Peyer's patch (tissue), 4 donors: ENCODE measurements at regions not wholly inside any gene's neighbourhood (a gene's known extent, or its start where the extent isn't known, plus 50 kb on each side); places are given as distances from the start of the nearest gene placed in this dataset.

Experiments used
- DNase-seq, 3 donors: peaks; one replicate each; pipeline ENCODE4 v3.0.0-alpha.2; 2017 to 2019
- H3K27ac ChIP-seq, 4 donors: fragments of 200-600 bp; sonication (generic); one replicate each; pipeline ENCODE4 v1.5.1; 2016 to 2019
- H3K27me3 ChIP-seq, 2 donors: fragments of 200-600 bp; sonication (generic); one replicate each; pipeline ENCODE4 v1.5.1; 2019
- H3K36me3 ChIP-seq, 3 donors: fragments of 200-600 bp; sonication (generic); one replicate each; pipeline ENCODE4 v1.5.1; 2016 to 2019
- H3K4me1 ChIP-seq, 4 donors: fragments of 200-600 bp; sonication (generic); one replicate each; pipeline ENCODE4 v1.5.1; 2016 to 2019
- H3K4me3 ChIP-seq, 4 donors: fragments of 200-600 bp; sonication (generic); 1 replicate in 3 of 4; 2 replicates in 1 of 4; pipeline ENCODE4 v1.5.1; 2016 to 2019; ENCODE audit warnings: mild to moderate bottlenecking in 1 of 4
- H3K9me3 ChIP-seq, 4 donors: fragments of 200-600 bp; sonication (generic); one replicate each; pipeline ENCODE4 v1.5.1; 2016 to 2019; ENCODE audit warnings: mild to moderate bottlenecking in 1 of 4
- POLR2A ChIP-seq, 2 donors: fragments of 450-650 bp; IDR thresholded peaks; one replicate each; pipeline ENCODE4 v1.5.1; 2017; ENCODE audit warnings: antibody characterized with exemption in 2 of 2, mild to moderate bottlenecking in 2 of 2, moderate library complexity in 2 of 2
- TF ChIP-seq, protein P1 (sequence below), 6 experiments: fragments of 450-650 bp in 4 of 6; fragments of 200-600 bp in 2 of 6; sonication (generic) in 1 of 6; IDR thresholded peaks; one replicate each; pipeline ENCODE4 v1.5.1; 2017 to 2019; ENCODE audit warnings: antibody characterized with exemption in 6 of 6, mild to moderate bottlenecking in 3 of 6, moderate library complexity in 1 of 6

DNA sequence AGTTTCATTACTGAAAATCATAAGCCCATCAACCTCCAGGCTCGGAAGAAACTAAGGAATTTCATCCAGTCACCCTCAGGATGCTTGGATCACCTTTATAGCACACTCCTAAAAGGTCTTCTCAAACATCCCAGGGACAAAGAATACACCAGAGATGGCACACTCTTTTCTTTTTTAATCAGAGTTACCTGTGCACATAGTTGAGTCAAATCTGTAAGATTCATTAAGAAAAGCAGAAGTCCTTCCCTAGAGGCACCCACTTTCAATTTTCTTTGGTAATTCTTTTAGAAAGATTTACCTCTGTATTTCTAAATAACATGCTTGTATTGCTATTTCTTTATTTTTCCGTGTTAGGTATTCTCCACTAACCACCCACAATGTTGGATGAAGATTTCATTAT is 50.6 kb upstream of the IL6 start:
- Histone ChIP-seq H3K4me3 (no peak overlapping the region), H3K9me3 (no peaks in the 10 kb centered on the region), H3K4me1 (no peaks in the 10 kb centered on the region), H3K36me3 (no peaks in the 10 kb centered on the region), H3K27me3 (no peaks in the 10 kb centered on the region), H3K27ac (peak overlapping the region in 1 of 4 donors; percentile 55)
- no peak for DNase-seq
- TF ChIP-seq POLR2A (IDR thresholded peaks at IDR 0.05) = no peak
- TF ChIP-seq, protein P1, sequence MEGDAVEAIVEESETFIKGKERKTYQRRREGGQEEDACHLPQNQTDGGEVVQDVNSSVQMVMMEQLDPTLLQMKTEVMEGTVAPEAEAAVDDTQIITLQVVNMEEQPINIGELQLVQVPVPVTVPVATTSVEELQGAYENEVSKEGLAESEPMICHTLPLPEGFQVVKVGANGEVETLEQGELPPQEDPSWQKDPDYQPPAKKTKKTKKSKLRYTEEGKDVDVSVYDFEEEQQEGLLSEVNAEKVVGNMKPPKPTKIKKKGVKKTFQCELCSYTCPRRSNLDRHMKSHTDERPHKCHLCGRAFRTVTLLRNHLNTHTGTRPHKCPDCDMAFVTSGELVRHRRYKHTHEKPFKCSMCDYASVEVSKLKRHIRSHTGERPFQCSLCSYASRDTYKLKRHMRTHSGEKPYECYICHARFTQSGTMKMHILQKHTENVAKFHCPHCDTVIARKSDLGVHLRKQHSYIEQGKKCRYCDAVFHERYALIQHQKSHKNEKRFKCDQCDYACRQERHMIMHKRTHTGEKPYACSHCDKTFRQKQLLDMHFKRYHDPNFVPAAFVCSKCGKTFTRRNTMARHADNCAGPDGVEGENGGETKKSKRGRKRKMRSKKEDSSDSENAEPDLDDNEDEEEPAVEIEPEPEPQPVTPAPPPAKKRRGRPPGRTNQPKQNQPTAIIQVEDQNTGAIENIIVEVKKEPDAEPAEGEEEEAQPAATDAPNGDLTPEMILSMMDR (IDR thresholded peaks at IDR 0.05) = no peak

DNA sequence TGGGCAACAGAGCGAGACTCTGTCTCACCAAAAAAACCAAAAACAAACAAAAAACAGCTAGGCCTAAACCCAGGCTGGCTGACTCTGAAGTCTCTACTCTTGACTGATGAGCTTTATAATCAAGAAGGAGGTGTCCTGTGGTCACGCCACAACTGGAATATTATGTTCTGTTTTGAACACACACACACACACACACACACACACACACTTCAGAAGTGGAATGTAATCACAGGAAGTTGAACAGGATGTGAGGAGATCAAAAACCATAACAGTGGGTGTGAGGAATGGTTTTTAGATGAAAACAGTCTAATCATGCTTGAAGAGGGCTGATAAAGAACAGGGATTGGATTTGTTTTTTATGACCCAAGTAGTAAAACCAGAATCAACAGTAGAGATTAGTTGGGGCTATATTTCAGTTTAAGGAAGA is 51.1 kb upstream of the IL6 start:
- Histone ChIP-seq H3K4me3 (no peak overlapping the region), H3K4me1 (no peaks in the 10 kb centered on the region), H3K9me3 (no peaks in the 10 kb centered on the region), H3K36me3 (no peaks in the 10 kb centered on the region), H3K27ac (peak overlapping the region in 1 of 4 donors; percentile 55), H3K27me3 (no peaks in the 10 kb centered on the region)
- DNase-seq = peak in 2 of 3 donors; percentile 52 to 74
- no peak for TF ChIP-seq POLR2A (IDR thresholded peaks at IDR 0.05)
- TF ChIP-seq, protein P1 (IDR thresholded peaks at IDR 0.05) = no peak

DNA sequence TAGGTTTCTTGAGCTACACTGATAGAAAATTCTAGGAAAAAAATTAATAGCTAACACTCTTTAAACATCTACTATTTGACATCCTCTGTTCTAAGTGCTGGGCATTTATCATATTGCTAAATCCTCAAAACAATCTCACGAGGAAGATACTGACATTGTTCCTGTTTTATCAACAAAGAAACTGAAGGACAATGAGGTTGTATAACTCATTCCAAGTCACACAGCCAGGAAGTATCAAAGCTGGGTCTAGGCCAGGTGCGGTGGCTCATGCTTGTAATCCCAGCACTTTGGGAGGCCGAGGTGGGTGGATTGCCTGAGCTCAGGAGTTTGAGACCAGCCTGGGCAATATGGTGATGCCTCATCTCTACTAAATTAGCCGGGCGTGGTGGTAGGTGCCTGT is 51.6 kb upstream of the IL6 start:
- H3K9me3 ChIP-seq = no peaks in the 10 kb centered on the region
- no peak overlapping the region for H3K4me3 ChIP-seq
- no peaks in the 10 kb centered on the region for H3K4me1 ChIP-seq
- no peak for TF ChIP-seq POLR2A (IDR thresholded peaks at IDR 0.05)
- TF ChIP-seq, protein P1 (IDR thresholded peaks at IDR 0.05) = no peak
- H3K27me3 ChIP-seq = no peaks in the 10 kb centered on the region
- no peak for DNase-seq
- H3K27ac ChIP-seq = peak overlapping the region in 1 of 4 donors; percentile 55
- no peaks in the 10 kb centered on the region for H3K36me3 ChIP-seq

DNA sequence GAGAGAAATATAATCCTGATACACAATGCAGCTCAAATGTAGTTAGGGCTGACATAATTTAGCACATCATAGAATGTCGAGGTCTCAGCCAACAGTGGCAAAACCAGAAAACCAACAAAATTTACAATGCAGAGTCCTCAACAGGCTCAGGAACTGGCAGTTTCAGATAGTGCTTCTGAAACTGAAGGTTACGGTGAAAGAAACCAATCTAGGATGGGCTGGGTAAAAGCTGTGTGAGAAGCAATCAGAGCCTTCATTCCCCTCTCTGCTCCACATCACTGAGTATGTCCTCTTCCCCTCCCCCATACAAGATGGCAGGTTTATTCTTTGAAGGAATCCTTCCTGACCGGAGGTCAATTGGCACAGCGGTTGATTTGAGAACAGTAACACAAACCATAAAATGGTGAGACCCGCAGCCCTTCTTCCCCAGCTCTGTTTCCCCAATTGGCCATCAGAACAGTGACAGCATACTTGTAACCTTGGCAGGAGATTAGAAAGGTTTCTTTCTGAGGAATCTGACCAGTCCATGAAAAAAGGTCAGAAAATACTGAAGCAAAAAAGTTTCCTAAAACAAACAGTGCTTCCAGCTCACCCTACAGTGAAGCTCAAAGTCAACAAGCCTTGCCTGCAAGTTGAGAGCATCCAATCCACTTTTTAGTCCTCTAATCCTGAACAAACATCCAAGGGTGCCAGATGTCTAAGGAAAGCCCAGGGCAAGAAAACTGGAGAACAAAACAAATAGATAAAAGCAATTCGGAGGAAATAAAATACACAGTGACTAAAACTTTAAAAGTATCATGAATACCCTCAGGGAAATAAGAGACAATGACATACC is 53.9 kb upstream of the IL6 start:
- Histone ChIP-seq H3K4me3 (no peak overlapping the region), H3K27me3 (no peaks in the 10 kb centered on the region), H3K4me1 (no peaks in the 10 kb centered on the region), H3K36me3 (no peaks in the 10 kb centered on the region), H3K27ac (peak overlapping the region in 1 of 4 donors; percentile 14), H3K9me3 (no peaks in the 10 kb centered on the region)
- TF ChIP-seq POLR2A (IDR thresholded peaks at IDR 0.05) = no peak
- no peak for DNase-seq

DNA sequence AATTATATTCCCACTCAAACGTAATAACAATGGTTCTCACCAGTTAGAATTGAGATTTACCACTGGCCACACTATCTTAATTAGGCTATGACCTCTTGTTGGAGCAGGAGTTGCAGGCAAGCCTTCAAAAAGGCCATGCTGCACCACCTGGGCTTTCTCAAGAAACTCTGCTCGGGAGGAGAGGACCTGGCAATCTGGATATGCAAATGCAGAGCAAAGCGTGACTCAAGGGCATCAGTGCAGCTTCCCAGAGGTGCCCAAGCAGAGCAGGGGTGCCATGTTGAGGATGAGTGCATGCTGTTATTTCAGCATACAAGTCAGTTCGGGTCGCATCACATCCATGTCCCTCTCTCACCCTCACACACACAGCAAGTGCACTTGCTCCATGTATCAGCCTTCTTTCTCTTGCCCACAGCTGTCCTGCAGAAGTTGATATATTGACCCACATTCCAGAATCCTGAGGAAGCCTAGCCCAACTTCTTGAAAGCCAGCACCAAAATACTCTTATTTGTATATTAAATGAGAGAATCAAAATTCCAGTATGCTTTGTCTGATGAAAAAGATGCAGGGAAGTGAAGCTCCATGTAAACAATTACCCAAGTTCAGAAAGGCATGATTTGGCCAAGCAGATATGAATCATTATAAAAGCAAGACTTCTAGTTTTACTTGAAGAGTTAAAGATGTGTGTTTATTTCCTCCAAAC is 55.7 kb upstream of the IL6 start:
- H3K27ac ChIP-seq = no peak overlapping the region
- no peaks in the 10 kb centered on the region for H3K9me3 ChIP-seq
- no peaks in the 10 kb centered on the region for H3K36me3 ChIP-seq
- DNase-seq = no peak
- no peaks in the 10 kb centered on the region for H3K4me1 ChIP-seq
- no peak overlapping the region for H3K4me3 ChIP-seq
- TF ChIP-seq, protein P1 (IDR thresholded peaks at IDR 0.05) = no peak
- no peak for TF ChIP-seq POLR2A (IDR thresholded peaks at IDR 0.05)
- no peaks in the 10 kb centered on the region for H3K27me3 ChIP-seq

DNA sequence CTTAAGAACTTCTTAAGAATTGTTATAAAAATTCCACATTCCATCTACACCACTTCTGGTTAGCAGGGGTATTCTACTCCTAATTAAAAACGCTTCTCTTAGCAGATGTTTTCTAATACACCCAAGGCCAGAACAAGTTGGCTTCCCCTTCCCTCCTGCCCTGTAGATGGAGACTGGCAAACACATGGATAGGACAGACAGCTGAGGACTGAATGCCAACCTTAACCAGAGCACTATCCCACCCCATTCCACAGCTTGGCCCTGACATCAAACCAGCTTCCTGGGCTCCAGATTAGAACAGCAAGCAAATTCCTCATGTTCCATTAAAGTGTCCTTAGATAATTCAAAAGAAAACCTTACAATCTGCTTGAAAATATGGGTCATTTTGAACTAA is 56.6 kb upstream of the IL6 start:
- no peak for TF ChIP-seq POLR2A (IDR thresholded peaks at IDR 0.05)
- TF ChIP-seq, protein P1 (IDR thresholded peaks at IDR 0.05) = no peak
- Histone ChIP-seq H3K27me3 (no peaks in the 10 kb centered on the region), H3K4me3 (no peak overlapping the region), H3K9me3 (no peaks in the 10 kb centered on the region), H3K36me3 (no peaks in the 10 kb centered on the region), H3K27ac (no peak overlapping the region), H3K4me1 (no peaks in the 10 kb centered on the region)
- no peak for DNase-seq
